ENCODE measurements at regions not wholly inside any gene's neighbourhood (a gene's known extent, or its start where the extent isn't known, plus 50 kb on each side); places are given as distances from the start of the nearest gene placed in this dataset.
"Not testable (repeated sequence)": the region's sequence is repeated elsewhere in the genome, so short reads cannot be mapped to it uniquely, and the experiment has no call there.

DNA sequence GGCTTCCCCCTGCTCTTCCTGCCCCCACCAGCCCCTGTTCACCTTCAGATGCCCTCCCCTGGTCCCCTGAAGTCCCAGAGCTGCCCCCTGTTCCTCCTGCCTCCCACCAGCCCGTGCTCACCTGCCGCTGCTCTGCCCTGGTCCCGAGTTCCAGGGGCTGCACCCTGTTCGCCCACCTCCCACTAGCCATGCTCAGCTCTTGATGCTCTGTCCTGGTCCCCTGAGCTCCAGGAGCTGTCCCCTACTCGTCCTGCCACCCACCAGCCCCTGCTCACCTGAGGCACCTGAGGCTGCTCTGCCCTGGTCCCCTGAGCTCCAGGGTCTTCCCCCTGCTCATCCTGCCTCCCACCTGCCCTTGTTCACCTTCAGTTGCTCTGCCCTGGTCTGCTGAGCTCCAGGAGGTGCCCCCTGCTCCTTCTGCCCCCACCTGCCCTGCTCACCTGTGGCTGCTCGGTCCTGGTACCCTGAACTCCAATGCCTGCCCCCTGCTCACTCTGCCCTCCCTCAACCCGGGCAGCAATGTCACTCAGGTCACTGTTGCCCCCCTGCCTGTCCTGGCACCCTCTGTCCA lies 120.4 kb downstream of the TMEM121 start:
- not testable (repeated sequence) for H3K9ac ChIP-seq (ENCODE audit: low read length); H3K36me3 ChIP-seq (ENCODE audit: control insufficient read depth, insufficient read depth, low read length); H3K4me3 ChIP-seq (ENCODE audit: low read length); H3K9me3 ChIP-seq (ENCODE audit: control insufficient read depth, low read length); H3K4me1 ChIP-seq (ENCODE audit: control insufficient read depth, insufficient read depth, low read length); H3K27me3 ChIP-seq (ENCODE audit: control insufficient read depth, insufficient read depth, low read length)

GRCh38 chr14:105647426-105647783 lies 121.0 kb downstream of the TMEM121 start:
- not testable (repeated sequence) for H3K9me3 ChIP-seq (ENCODE audit: control insufficient read depth, low read length); H3K36me3 ChIP-seq (ENCODE audit: control insufficient read depth, insufficient read depth, low read length); H3K4me1 ChIP-seq (ENCODE audit: control insufficient read depth, insufficient read depth, low read length); H3K4me3 ChIP-seq (ENCODE audit: low read length); H3K9ac ChIP-seq (ENCODE audit: low read length); H3K27me3 ChIP-seq (ENCODE audit: control insufficient read depth, insufficient read depth, low read length)

- H3K4me3 ChIP-seq (ENCODE audit: low read length): no peak overlapping the region
- H3K9me3 ChIP-seq (ENCODE audit: control insufficient read depth, low read length): no peaks in the 10 kb centered on the region
- no peaks in the 10 kb centered on the region for H3K36me3 ChIP-seq (ENCODE audit: control insufficient read depth, insufficient read depth, low read length)
- no peaks in the 10 kb centered on the region for H3K27me3 ChIP-seq (ENCODE audit: control insufficient read depth, insufficient read depth, low read length)
- H3K9ac ChIP-seq (ENCODE audit: low read length): no peak overlapping the region
- H3K4me1 ChIP-seq (ENCODE audit: control insufficient read depth, insufficient read depth, low read length): no peaks in the 10 kb centered on the region
These were observed 121.6 kb downstream of the TMEM121 start for GRCh38 chr14:105647784-105648608.

- H3K4me1 ChIP-seq (ENCODE audit: control insufficient read depth, insufficient read depth, low read length); H3K27me3 ChIP-seq (ENCODE audit: control insufficient read depth, insufficient read depth, low read length); H3K36me3 ChIP-seq (ENCODE audit: control insufficient read depth, insufficient read depth, low read length); H3K9me3 ChIP-seq (ENCODE audit: control insufficient read depth, low read length); H3K9ac ChIP-seq (ENCODE audit: low read length); H3K4me3 ChIP-seq (ENCODE audit: low read length): not testable (repeated sequence)
These were observed 122.5 kb downstream of the TMEM121 start for GRCh38 chr14:105648609-105649535.

GRCh38 chr14:105652317-105652716 lies 125.9 kb downstream of the TMEM121 start:
- H3K27me3 ChIP-seq (ENCODE audit: control insufficient read depth, insufficient read depth, low read length); H3K4me1 ChIP-seq (ENCODE audit: control insufficient read depth, insufficient read depth, low read length); H3K9ac ChIP-seq (ENCODE audit: low read length); H3K9me3 ChIP-seq (ENCODE audit: control insufficient read depth, low read length); H3K36me3 ChIP-seq (ENCODE audit: control insufficient read depth, insufficient read depth, low read length); H3K4me3 ChIP-seq (ENCODE audit: low read length): not testable (repeated sequence)

GRCh38 chr14:105653921-105654320 lies 127.5 kb downstream of the TMEM121 start:
- H3K4me3 ChIP-seq (ENCODE audit: low read length); H3K4me1 ChIP-seq (ENCODE audit: control insufficient read depth, insufficient read depth, low read length); H3K9me3 ChIP-seq (ENCODE audit: control insufficient read depth, low read length); H3K36me3 ChIP-seq (ENCODE audit: control insufficient read depth, insufficient read depth, low read length); H3K9ac ChIP-seq (ENCODE audit: low read length); H3K27me3 ChIP-seq (ENCODE audit: control insufficient read depth, insufficient read depth, low read length): not testable (repeated sequence)

DNA sequence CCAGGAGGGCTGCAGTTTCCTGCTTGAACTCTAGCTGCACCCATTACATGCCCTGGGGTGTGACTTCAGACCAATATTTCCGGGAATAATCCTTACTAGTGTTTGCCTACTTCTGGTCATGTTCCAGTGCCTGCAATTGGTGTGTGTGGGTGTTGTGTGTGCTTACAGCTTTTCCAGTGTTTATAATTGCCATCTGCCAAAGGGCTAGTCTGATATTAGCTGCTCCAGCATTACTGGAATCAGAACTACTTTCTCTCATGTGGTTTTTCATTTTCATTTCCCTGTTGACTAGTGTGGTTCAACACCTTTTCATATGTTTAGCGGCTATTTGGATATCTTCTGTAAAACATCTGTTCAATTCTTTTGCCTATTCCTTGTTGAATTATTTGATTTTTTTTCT lies 132.9 kb downstream of the TMEM121 start:
- not testable (repeated sequence) for H3K9me3 ChIP-seq (ENCODE audit: control insufficient read depth, low read length); H3K36me3 ChIP-seq (ENCODE audit: control insufficient read depth, insufficient read depth, low read length); H3K9ac ChIP-seq (ENCODE audit: low read length); H3K27me3 ChIP-seq (ENCODE audit: control insufficient read depth, insufficient read depth, low read length); H3K4me3 ChIP-seq (ENCODE audit: low read length)
- peaks cover 10% of the 10 kb centered on the region for H3K4me1 ChIP-seq (ENCODE audit: control insufficient read depth, insufficient read depth, low read length)

DNA sequence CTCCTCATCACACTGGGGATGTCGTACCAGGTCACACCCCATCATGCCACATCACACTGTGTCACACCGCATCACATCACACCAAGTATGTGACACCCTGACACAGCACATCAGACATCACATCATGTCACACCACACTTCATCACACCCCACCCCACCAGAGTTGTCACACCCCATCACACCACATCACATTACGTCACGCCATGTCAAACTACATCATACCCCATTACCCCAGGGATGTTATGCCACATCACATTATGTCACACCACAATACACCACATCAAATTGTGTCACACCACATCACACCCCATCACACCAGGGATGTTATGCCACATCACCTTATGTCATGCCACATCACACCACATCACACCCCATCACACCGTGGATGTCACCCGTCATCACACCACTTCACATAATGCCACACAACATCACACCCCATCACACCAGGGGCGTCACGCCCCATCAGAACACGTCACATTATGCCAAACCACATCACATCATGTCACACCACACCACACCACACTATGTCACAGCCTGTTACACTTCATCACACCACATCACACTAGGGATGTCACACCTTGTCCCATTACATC lies 133.6 kb downstream of the TMEM121 start:
- Histone ChIP-seq H3K4me1 (ENCODE audit: control insufficient read depth, insufficient read depth, low read length) (peaks cover 11% of the 10 kb centered on the region), H3K4me3 (ENCODE audit: low read length) (no peak overlapping the region), H3K9ac (ENCODE audit: low read length) (no peak overlapping the region), H3K36me3 (ENCODE audit: control insufficient read depth, insufficient read depth, low read length) (no peaks in the 10 kb centered on the region), H3K9me3 (ENCODE audit: control insufficient read depth, low read length) (no peaks in the 10 kb centered on the region), H3K27me3 (ENCODE audit: control insufficient read depth, insufficient read depth, low read length) (no peaks in the 10 kb centered on the region)

- Histone ChIP-seq H3K27me3 (ENCODE audit: control insufficient read depth, insufficient read depth, low read length) (no peaks in the 10 kb centered on the region), H3K9ac (ENCODE audit: low read length) (no peak overlapping the region), H3K9me3 (ENCODE audit: control insufficient read depth, low read length) (no peaks in the 10 kb centered on the region), H3K36me3 (ENCODE audit: control insufficient read depth, insufficient read depth, low read length) (no peaks in the 10 kb centered on the region), H3K4me3 (ENCODE audit: low read length) (no peak overlapping the region), H3K4me1 (ENCODE audit: control insufficient read depth, insufficient read depth, low read length) (peaks cover 11% of the 10 kb centered on the region)
These were observed 134.6 kb downstream of the TMEM121 start for GRCh38 chr14:105660816-105661531.

- H3K27me3 ChIP-seq (ENCODE audit: control insufficient read depth, insufficient read depth, low read length); H3K9ac ChIP-seq (ENCODE audit: low read length); H3K36me3 ChIP-seq (ENCODE audit: control insufficient read depth, insufficient read depth, low read length); H3K4me3 ChIP-seq (ENCODE audit: low read length); H3K9me3 ChIP-seq (ENCODE audit: control insufficient read depth, low read length): not testable (repeated sequence)
- H3K4me1 ChIP-seq (ENCODE audit: control insufficient read depth, insufficient read depth, low read length): peaks cover 11% of the 10 kb centered on the region
These were observed 135.7 kb downstream of the TMEM121 start for GRCh38 chr14:105662043-105662442.

- H3K9me3 ChIP-seq (ENCODE audit: control insufficient read depth, low read length); H3K27me3 ChIP-seq (ENCODE audit: control insufficient read depth, insufficient read depth, low read length); H3K9ac ChIP-seq (ENCODE audit: low read length); H3K4me3 ChIP-seq (ENCODE audit: low read length); H3K36me3 ChIP-seq (ENCODE audit: control insufficient read depth, insufficient read depth, low read length): not testable (repeated sequence)
- H3K4me1 ChIP-seq (ENCODE audit: control insufficient read depth, insufficient read depth, low read length): peaks cover 11% of the 10 kb centered on the region
These were observed 136.2 kb downstream of the TMEM121 start for GRCh38 chr14:105662592-105662991.
